H1 (cell line): ENCODE measurements at regions not wholly inside any gene's neighbourhood (a gene's known extent, or its start where the extent isn't known, plus 50 kb on each side); places are given as distances from the start of the nearest gene placed in this dataset.

Experiments used
- BCL11A ChIP-seq, 2 experiments: IDR thresholded peaks; one replicate each; pipeline ENCODE4 v1.6.1; 2011; ENCODE audit warnings: low read depth in 2 of 2, low read length in 2 of 2, mild to moderate bottlenecking in 2 of 2
- CBX8 ChIP-seq: fragments of 300-800, 300-1000 bp; sonication (generic); IDR thresholded peaks from 2 replicates; pipeline ENCODE4 v1.7.1; 2016; ENCODE audit warnings: low read depth, low read length, borderline replicate concordance
- CHD2 ChIP-seq: IDR thresholded peaks from 2 replicates; pipeline ENCODE4 v1.6.1; 2012; ENCODE audit warnings: low read length, improper control_type of control experiment
- CTCF ChIP-seq, 3 experiments: IDR thresholded peaks; 1 replicate in 2 of 3; 2 replicates in 1 of 3; pipeline versions ENCODE4 v1.5.1 to v1.6.1; 2011; ENCODE audit warnings: low read length in 3 of 3, mild to moderate bottlenecking in 3 of 3, inconsistent platforms in 2 of 3, low read depth in 1 of 3, moderate library complexity in 1 of 3; ENCODE audit not compliant: insufficient read depth in 1 of 3; ENCODE audit errors: control extremely low read depth in 1 of 3
- EP300 ChIP-seq, 2 experiments: IDR thresholded peaks; 1 replicate in 1 of 2; 2 replicates in 1 of 2; pipeline ENCODE4 v1.6.1; 2011 to 2012; ENCODE audit warnings: low read depth in 2 of 2, low read length in 2 of 2, mild to moderate bottlenecking in 2 of 2, borderline replicate concordance in 1 of 2, inconsistent platforms in 1 of 2, moderate library complexity in 1 of 2
- EZH2 ChIP-seq: fragments of 200-600 bp; sonication (generic); IDR thresholded peaks from 2 replicates; pipeline ENCODE4 v1.7.1; 2012; ENCODE audit warnings: low read depth, mild to moderate bottlenecking, moderate library complexity, low read length, inconsistent platforms; ENCODE audit not compliant: severe bottlenecking
- GTF2F1 ChIP-seq: IDR thresholded peaks from 2 replicates; pipeline ENCODE4 v1.6.1; 2012; ENCODE audit warnings: low read depth, low read length, improper control_type of control experiment, borderline replicate concordance
- JUND ChIP-seq: IDR thresholded peaks from 2 replicates; pipeline ENCODE4 v1.6.1; 2011; ENCODE audit warnings: mild to moderate bottlenecking, improper control_type of control experiment, low read length
- MAX ChIP-seq: IDR thresholded peaks from 2 replicates; pipeline ENCODE4 v1.6.1; 2012; ENCODE audit warnings: inconsistent platforms
- SRF ChIP-seq: IDR thresholded peaks from 2 replicates; pipeline ENCODE4 v1.6.1; 2011; ENCODE audit warnings: mild to moderate bottlenecking, low read depth, low read length, moderate library complexity
- SUZ12 ChIP-seq: fragments of 200-600 bp; sonication (generic); IDR thresholded peaks from 2 replicates; pipeline ENCODE4 v1.6.1; 2012; ENCODE audit warnings: mild to moderate bottlenecking, inconsistent platforms, low read length, moderate library complexity, mixed read lengths
- USF2 ChIP-seq: IDR thresholded peaks from 2 replicates; pipeline ENCODE4 v1.6.1; 2011; ENCODE audit warnings: low read length, improper control_type of control experiment

- no peak for TF ChIP-seq EP300 (IDR thresholded peaks at IDR 0.05; ENCODE audit: borderline replicate concordance in 1 of 2, low read depth in 2 of 2, low read length in 2 of 2)
- no peak for TF ChIP-seq USF2
- no peak for TF ChIP-seq CTCF (IDR thresholded peaks at IDR 0.05; ENCODE audit: control extremely low read depth in 1 of 3, insufficient read depth in 1 of 3, low read depth in 1 of 3, low read length in 3 of 3)
- no peak for TF ChIP-seq SUZ12
- no peak for TF ChIP-seq SRF
- no peak for TF ChIP-seq EZH2
- no peak for TF ChIP-seq MAX
- no peak for TF ChIP-seq BCL11A (IDR thresholded peaks at IDR 0.05; ENCODE audit: low read depth in 2 of 2, low read length in 2 of 2)
- TF ChIP-seq GTF2F1 = no peak
- TF ChIP-seq CBX8 = no peak
- no peak for TF ChIP-seq CHD2
- TF ChIP-seq JUND = no peak
These were observed 975.3 kb upstream of the GBE1 start for GRCh38 chr3:82736696-82737277.
